Neutrophil (primary cell): ENCODE measurements at regions not wholly inside any gene's neighbourhood (a gene's known extent, or its start where the extent isn't known, plus 50 kb on each side); places are given as distances from the start of the nearest gene placed in this dataset.
"Not testable (repeated sequence)": the region's sequence is repeated elsewhere in the genome, so short reads cannot be mapped to it uniquely, and the experiment has no call there.

Experiments used
- H3K27ac ChIP-seq: fragments of 200-600 bp; sonication (generic); 2 replicates; pipeline ENCODE4 v1.5.1; 2016; ENCODE audit warnings: mild to moderate bottlenecking, moderate library complexity
- H3K27me3 ChIP-seq: fragments of 200-600 bp; sonication (generic); 2 replicates; pipeline ENCODE4 v1.6.0; 2016; ENCODE audit warnings: mild to moderate bottlenecking
- H3K36me3 ChIP-seq: fragments of 200-600 bp; sonication (generic); 2 replicates; pipeline ENCODE4 v1.5.1; 2017
- H3K4me1 ChIP-seq, 2 experiments: fragments of 200-600 bp in 1 of 2; sonication (generic) in 1 of 2; 1 replicate in 1 of 2; 2 replicates in 1 of 2; pipeline versions ENCODE4 v1.5.1 to v1.6.1; 2013 to 2016; ENCODE audit warnings: low read depth in 1 of 2, low read length in 1 of 2, mild to moderate bottlenecking in 1 of 2, moderate library complexity in 1 of 2; ENCODE audit not compliant: control insufficient read depth in 1 of 2, insufficient read depth in 1 of 2
- H3K4me3 ChIP-seq, 2 experiments: fragments of 200-600 bp in 1 of 2; sonication (generic) in 1 of 2; 1 replicate in 1 of 2; 2 replicates in 1 of 2; pipeline ENCODE4 v1.5.1; 2013 to 2016; ENCODE audit warnings: low read depth in 1 of 2, low read length in 1 of 2, mild to moderate bottlenecking in 1 of 2, moderate library complexity in 1 of 2
- H3K9me3 ChIP-seq: fragments of 200-600 bp; sonication (generic); 2 replicates; pipeline ENCODE4 v1.5.1; 2016
- CTCF ChIP-seq: fragments of 200-600 bp; sonication (generic); IDR thresholded peaks from 2 replicates; pipeline ENCODE4 v1.5.1; 2016; ENCODE audit warnings: antibody characterized with exemption

- TF ChIP-seq CTCF: no peak
- Histone ChIP-seq H3K36me3 (no peaks in the 10 kb centered on the region), H3K27me3 (peaks cover 38% of the 10 kb centered on the region), H3K4me1 (no peaks in the 10 kb centered on the region), H3K4me3 (no peak overlapping the region), H3K27ac (no peak overlapping the region), H3K9me3 (no peaks in the 10 kb centered on the region)
Measured at GRCh38 chr9:38488156-38488698, 64.0 kb upstream of the IGFBPL1 start.

GRCh38 chr9:38487418-38488155, 63.3 kb upstream of the IGFBPL1 start:
- H3K9me3 ChIP-seq, H3K27ac ChIP-seq, H3K4me1 ChIP-seq, H3K36me3 ChIP-seq, H3K4me3 ChIP-seq: not testable (repeated sequence)
- H3K27me3 ChIP-seq: peaks cover 38% of the 10 kb centered on the region

- no peak for TF ChIP-seq CTCF
- H3K9me3 ChIP-seq: no peaks in the 10 kb centered on the region
- no peaks in the 10 kb centered on the region for H3K36me3 ChIP-seq
- peaks cover 36% of the 10 kb centered on the region for H3K27me3 ChIP-seq
- H3K4me1 ChIP-seq: no peaks in the 10 kb centered on the region
- no peak overlapping the region for H3K27ac ChIP-seq
- no peak overlapping the region for H3K4me3 ChIP-seq
Measured at GRCh38 chr9:38486837-38487236, 62.6 kb upstream of the IGFBPL1 start.

GRCh38 chr9:38486056-38486615, 61.9 kb upstream of the IGFBPL1 start:
- H3K36me3 ChIP-seq: no peaks in the 10 kb centered on the region
- no peak for TF ChIP-seq CTCF
- no peak overlapping the region for H3K27ac ChIP-seq
- no peaks in the 10 kb centered on the region for H3K4me1 ChIP-seq
- peaks cover 32% of the 10 kb centered on the region for H3K27me3 ChIP-seq
- H3K9me3 ChIP-seq: no peaks in the 10 kb centered on the region
- no peak overlapping the region for H3K4me3 ChIP-seq

- peaks cover 30% of the 10 kb centered on the region for H3K27me3 ChIP-seq
- H3K9me3 ChIP-seq, H3K36me3 ChIP-seq, H3K4me3 ChIP-seq, H3K4me1 ChIP-seq, H3K27ac ChIP-seq: not testable (repeated sequence)
Measured at GRCh38 chr9:38484076-38484665, 59.9 kb upstream of the IGFBPL1 start.

GRCh38 chr9:38482918-38483592, 58.8 kb upstream of the IGFBPL1 start:
- no peak overlapping the region for H3K4me3 ChIP-seq
- no peaks in the 10 kb centered on the region for H3K4me1 ChIP-seq
- no peaks in the 10 kb centered on the region for H3K36me3 ChIP-seq
- H3K27me3 ChIP-seq: peaks cover 30% of the 10 kb centered on the region
- no peak for TF ChIP-seq CTCF
- no peak overlapping the region for H3K27ac ChIP-seq
- no peaks in the 10 kb centered on the region for H3K9me3 ChIP-seq
